GM21423 (cell line): ENCODE measurements at regions not wholly inside any gene's neighbourhood (a gene's known extent, or its start where the extent isn't known, plus 50 kb on each side); places are given as distances from the start of the nearest gene placed in this dataset.

Experiments
- ATAC-seq: cut with Tn5 transposase; IDR thresholded peaks from one replicate; pipeline ENCODE4 v1.9.1; 2021; ENCODE audit warnings: mild to moderate bottlenecking, moderate library complexity; ENCODE audit not compliant: unreplicated experiment

- no peak for ATAC-seq
Observed at GRCh38 chr13:80133631-80134261, 207.2 kb downstream of the SPRY2 start.

DNA sequence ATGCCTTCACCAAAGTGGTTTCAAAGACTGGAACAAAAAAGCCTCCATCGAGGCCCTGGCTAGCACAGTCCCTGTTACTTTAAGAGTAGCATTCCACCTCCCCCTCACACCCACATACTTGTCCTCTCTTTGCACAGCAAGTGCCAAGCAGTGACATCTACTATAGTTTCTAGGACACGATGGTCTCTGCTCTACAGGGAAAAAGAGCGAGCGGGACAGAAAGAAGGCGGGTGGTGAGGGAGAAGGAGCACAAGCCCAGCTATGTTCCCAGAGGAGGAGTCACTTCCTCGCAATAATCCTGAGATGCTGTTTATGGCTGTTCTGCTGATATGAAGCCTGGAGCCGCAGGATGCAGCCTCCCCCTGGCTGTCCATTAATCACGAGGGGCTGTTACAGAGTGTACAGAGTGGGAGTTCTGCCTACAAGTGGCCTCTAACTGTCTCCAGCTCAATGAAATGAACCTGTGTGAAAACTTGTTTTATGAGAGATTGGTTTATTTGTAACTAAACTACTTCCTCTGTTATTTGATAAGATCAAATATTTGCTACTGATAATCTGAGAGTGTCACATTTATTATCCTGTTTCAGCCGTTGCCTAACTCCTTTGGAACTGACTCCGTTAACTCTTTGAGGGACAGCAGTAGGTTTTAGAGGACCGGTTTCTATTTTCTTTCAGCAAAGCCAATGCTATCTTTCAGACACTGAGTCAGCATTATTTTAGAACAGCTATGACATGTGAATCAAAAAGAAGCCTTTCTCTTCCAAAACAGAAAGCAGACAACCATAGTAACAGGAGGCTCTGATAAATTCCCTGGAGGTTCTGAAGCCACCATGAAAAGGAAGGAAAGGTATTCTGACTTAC, 208.0 kb downstream of the SPRY2 start:
- no peak for ATAC-seq

DNA sequence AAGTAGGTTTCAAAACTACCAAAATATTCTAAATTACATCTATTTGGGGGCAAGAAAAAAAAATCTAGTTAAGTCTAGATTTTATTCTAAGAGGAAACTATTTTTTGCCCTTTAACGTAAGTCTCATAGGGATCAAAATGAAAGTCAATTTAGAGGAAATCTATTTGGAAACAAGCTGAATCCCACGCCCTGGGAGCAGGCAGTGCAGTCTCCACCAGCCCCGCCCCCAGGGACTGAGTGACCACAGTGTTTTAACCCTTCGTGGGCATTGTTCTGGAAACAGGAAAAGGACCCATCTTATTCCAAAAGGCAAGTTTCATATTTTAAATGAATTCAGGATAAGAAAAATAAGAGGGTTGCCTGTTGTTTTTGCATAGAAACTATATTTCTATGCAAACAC, 209.7 kb downstream of the SPRY2 start:
- no peak for ATAC-seq

DNA sequence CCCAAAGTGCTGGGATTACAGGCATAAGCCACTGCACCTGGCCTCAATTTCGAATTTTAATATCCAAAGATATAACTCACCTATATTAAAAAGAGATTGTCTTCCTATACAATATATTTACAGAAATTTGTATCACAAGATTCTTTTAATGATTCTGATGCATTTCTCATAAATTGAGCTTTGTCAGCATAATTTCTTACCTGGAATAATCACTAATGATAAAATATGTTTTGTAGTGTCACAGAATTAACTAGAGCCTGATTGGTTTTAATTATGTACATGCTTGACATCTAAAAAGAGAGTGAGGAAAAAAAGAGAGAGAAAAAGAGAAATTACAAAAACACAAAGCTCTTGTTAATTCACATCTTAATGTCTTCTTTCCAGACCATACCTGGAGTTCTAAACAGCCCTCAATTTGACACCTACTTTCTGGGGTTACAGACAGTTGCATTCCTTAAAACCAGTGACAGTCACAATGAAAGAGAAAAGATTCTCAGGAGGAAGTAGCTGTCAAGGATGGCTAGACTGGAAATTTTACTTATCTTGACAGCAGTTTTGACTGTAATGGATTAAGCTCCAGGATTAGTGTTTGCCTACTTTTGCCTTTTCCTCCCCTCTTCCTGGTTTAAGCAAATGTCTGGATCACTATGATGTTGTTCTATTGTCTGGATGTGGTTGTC, 214.4 kb downstream of the SPRY2 start:
- no peak for ATAC-seq

- no peak for ATAC-seq
Observed at GRCh38 chr13:80123945-80124344, 217.0 kb downstream of the SPRY2 start.

DNA sequence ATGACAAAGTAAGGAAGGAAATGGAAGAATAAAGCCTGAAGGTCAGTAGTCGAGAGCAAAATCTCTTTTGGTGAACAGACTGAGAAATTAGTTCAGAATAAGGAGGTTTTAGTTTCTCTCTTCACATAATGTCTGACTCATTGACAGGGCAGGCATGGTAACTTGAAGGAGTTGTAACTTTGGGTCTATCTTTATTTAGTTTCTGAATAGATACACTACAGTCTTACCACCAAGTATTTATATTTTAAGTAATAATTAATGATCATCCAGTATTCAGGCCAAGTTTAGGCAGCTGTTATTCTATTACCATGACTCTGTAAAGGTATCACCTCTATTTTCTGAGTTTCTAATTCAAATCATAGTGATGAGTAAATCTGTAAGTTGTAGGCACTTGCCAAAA, 219.9 kb downstream of the SPRY2 start:
- peak; percentile 72 for ATAC-seq

GRCh38 chr13:80118506-80118905, 222.4 kb downstream of the SPRY2 start:
- no peak for ATAC-seq

DNA sequence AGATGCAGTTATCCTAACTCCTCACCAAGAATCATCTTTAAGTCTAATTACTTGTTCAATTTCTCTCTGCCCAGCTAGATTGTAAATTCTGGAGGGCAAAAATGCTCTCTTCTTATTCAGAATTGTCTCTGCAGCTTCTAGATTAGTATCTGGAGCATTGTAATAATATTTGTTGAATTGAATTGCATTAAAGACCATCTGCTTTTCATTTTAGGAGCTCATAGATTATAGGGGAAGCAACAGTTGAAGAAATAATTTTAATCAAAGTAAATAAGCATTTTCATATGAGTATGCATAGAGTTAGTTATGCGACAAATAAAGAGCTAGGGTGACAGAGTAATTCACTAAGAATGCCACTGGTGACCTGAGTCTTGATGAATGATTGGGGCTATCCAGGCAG, 222.8 kb downstream of the SPRY2 start:
- no peak for ATAC-seq

- ATAC-seq: no peak
Observed at GRCh38 chr13:80117515-80117914, 223.4 kb downstream of the SPRY2 start.

GRCh38 chr13:80116107-80116506, 224.8 kb downstream of the SPRY2 start:
- ATAC-seq: no peak

DNA sequence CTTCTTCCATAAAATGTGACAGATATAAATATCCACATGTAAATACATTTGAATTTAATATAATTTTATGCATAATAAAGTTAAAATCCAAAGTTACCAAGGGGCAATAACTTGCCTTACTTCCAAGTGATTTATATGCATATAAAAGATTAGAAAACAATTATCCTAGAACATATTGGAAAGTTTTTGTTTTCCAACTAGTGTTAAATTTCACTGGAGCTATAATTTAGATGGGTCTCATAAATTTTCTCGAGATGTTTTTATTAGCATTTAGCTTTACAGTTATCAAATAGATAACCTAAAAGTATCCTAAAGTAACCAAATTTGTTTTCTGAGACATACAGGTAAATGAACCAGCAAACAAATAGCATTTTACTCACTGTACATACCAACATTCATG, 225.3 kb downstream of the SPRY2 start:
- ATAC-seq: no peak

DNA sequence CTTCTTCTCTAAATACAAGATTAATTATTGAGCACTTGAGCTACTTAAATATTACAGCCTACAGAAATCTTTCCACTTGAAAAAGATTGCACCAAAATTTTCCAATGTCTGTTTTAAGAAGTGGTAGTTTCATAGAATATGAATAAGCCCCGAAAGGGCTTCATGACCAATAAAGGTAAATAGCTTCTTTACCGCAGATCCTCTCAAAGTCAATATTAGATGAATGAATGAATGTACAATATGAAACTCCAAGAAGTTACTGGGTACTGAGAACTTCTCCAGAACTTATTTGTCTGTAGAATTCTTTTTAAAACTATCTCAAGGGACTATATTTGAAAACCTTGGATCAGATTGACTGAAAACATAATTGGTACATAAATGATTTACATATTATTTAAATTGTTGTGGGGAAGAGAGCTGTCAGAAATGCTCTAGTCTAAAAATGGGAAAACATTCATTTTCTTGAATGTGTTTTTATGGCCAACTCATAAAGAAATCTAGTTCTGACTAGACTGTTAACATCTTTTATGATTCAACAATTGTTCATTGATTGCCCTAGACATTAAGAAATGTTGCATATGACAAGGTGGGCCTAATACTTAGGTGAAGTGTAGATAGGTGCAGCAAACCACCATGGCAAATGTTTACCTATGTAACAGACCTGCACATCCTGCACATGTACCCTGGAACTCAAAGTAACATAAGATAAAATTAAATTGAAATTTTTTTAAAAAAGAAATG, 227.0 kb downstream of the SPRY2 start:
- ATAC-seq: no peak

DNA sequence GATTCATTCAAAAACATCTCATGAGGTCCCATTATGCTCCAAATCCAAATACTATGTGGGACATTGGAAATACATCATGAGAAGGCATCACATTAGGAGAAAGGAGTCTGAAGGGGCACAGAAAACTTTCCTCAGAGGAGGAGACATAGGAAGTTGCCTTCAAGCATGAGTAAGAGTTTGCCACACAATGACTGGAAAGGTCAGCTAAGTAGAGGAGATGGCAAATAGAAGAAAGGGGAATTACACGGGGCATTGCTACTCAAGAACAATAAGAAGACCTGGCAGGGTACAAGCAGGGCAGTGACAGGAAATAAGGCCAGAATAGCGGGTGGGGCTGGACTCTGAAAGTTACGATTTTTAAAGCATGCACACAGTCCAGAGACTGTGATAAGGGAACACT, 231.6 kb downstream of the SPRY2 start:
- no peak for ATAC-seq

DNA sequence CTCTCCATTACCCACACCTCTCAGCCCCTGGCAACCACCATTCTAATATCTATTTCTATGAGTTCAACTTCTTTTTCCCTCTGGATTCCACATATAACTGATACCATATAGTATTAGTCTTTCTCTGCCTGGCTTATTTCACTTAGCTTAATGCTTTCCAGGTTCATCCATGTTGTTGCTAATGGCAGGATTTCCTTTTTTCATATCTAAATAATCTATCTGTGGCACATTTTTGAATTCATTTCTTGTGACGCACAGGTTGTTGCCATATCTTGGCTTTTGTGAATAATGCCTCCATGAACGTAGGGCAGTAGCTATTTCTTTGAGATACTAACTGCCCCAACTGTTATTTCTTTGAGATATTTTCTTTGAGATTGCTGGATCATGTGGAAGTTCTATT, 235.6 kb downstream of the SPRY2 start:
- ATAC-seq: no peak

DNA sequence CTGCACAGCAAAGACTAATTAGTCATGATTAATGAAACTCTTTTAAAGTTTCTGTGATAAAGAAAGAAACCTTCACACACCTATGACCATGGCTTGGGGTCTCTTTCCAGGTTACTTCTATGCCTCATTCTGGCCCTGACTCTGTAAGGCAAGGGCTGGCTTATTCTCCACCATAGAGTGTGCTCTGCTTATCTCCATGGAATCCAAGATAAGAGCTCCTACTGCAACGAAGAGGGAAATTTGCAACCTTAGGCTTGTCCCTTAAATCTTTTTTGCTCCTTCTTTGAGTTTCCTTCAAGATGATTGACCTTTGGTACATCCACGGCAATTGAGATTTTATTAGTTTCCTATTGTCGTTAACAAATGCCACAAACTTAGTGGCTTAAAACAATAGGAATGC, 239.9 kb downstream of the SPRY2 start:
- ATAC-seq: no peak

DNA sequence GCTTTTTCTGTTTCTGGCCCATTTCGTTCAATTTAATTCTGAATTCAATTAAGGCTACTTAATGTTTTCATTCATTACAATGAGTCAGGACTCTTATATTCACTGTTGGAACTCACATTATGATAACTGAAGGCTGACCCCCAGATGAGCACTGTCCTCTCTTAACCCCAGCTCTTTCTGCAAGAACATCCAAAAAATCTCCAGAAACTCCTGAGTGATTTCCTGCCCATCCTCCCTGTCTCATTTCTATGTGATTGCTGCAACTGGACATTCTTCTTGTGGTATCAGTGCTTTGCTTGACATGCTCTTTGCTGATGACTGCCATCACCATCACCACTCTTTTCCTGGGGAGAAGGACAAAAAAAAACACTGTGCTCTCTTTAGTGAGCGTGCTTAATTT, 240.3 kb downstream of the SPRY2 start:
- ATAC-seq: no peak

- ATAC-seq: no peak
Observed at GRCh38 chr13:80097561-80097960, 243.4 kb downstream of the SPRY2 start.

GRCh38 chr13:80096383-80096782, 244.5 kb downstream of the SPRY2 start:
- ATAC-seq: no peak

GRCh38 chr13:80094526-80094925, 246.4 kb downstream of the SPRY2 start:
- ATAC-seq: no peak

GRCh38 chr13:80093888-80094287, 247.0 kb downstream of the SPRY2 start:
- ATAC-seq: no peak

GRCh38 chr13:80086304-80086721, 254.6 kb downstream of the SPRY2 start:
- ATAC-seq: no peak
